HCT116 (cell line): ENCODE measurements at regions not wholly inside any gene's neighbourhood (a gene's known extent, or its start where the extent isn't known, plus 50 kb on each side); places are given as distances from the start of the nearest gene placed in this dataset.

Experiments
- ATAC-seq: fragments of 200-7000 bp; cut with Tn5 transposase; 2 replicates; pipeline ENCODE4 v1.9.1; 2020; ENCODE audit warnings: mild to moderate bottlenecking, moderate library complexity
- BruUV-seq: library from RNA; stranded (reverse); fragments of 400-500 nt; replicated peaks from 2 replicates; lab custom pipeline; 2021; lab: Mats Ljungman, UMichigan
- CTCF ChIA-PET: fragments of 300-600 bp; sonication (Branson Sonifier 250); formaldehyde crosslinking; loops from one replicate; lab custom pipeline; 2021; ENCODE audit warnings: antibody characterized with exemption; lab: Charles Lee
- POLR2A ChIA-PET: fragments of 300-600, 350-600 bp; sonication (Branson Sonifier 250); formaldehyde crosslinking; loops from one replicate; lab custom pipeline; 2021; ENCODE audit warnings: antibody characterized with exemption; lab: Charles Lee
- RAD21 ChIA-PET, 2 experiments: fragments of 300-600 bp; sonication (Branson Sonifier 250); formaldehyde crosslinking; loops; one replicate each; lab custom pipeline; 2023; ENCODE audit warnings: low total read pairs in 2 of 2; ENCODE audit not compliant: uncharacterized antibody in 2 of 2, unreplicated experiment in 2 of 2, low non-redundant PET in 1 of 2; lab: Charles Lee
- DNase-seq: peaks from one replicate; pipeline ENCODE4 v3.0.0-alpha.2; 2010; ENCODE audit warnings: low read depth, low spot score
- H2AFZ ChIP-seq: fragments of 200-600 bp; shearing (Covaris generic), sonication (generic); 2 replicates; pipeline ENCODE4 v1.6.1; 2017; ENCODE audit warnings: low read depth, mixed run types, mixed read lengths, antibody characterized with exemption, low read length; ENCODE audit not compliant: poor library complexity, severe bottlenecking
- H3K27ac ChIP-seq: 2 replicates; pipeline ENCODE4 v1.5.1; 2012; ENCODE audit warnings: low read depth, low read length
- H3K27me3 ChIP-seq: fragments of 200-600 bp; sonication (generic); 2 replicates; pipeline ENCODE4 v1.6.1; 2016; ENCODE audit warnings: mixed run types, low read length, mixed read lengths; ENCODE audit not compliant: insufficient read depth
- H3K36me3 ChIP-seq, 2 experiments: fragments of 200-500 bp in 1 of 2; fragments of 200-600 bp in 1 of 2; sonication (Bioruptor generic) in 1 of 2; sonication (generic) in 1 of 2; 2 replicates each; pipeline versions ENCODE4 v1.5.1 to v1.6.1; 2014 to 2016; ENCODE audit warnings: low read length in 2 of 2, inconsistent platforms in 1 of 2, mixed read lengths in 1 of 2, mixed run types in 1 of 2; ENCODE audit not compliant: insufficient read depth in 2 of 2, control insufficient read depth in 1 of 2
- H3K4me1 ChIP-seq, 2 experiments: fragments of 200-600 bp in 1 of 2; sonication (generic) in 1 of 2; 2 replicates each; pipeline versions ENCODE4 v1.5.1 to v1.6.1; 2012 to 2017; ENCODE audit warnings: low read length in 2 of 2, inconsistent platforms in 1 of 2, mild to moderate bottlenecking in 1 of 2, mixed read lengths in 1 of 2, mixed run types in 1 of 2, moderate library complexity in 1 of 2; ENCODE audit not compliant: insufficient read depth in 2 of 2, control insufficient read depth in 1 of 2
- H3K4me2 ChIP-seq: fragments of 200-600 bp; sonication (generic); 2 replicates; pipeline ENCODE4 v1.6.1; 2017; ENCODE audit warnings: mixed run types, low read length, mixed read lengths
- H3K4me3 ChIP-seq, 2 experiments: fragments of 200-600 bp in 1 of 2; sonication (generic) in 1 of 2; replicated peaks in 1 of 2; 2 replicates each; pipeline ENCODE4 v1.5.1; 2011 to 2016; ENCODE audit warnings: low read length in 2 of 2, control low read depth in 1 of 2, low read depth in 1 of 2, mild to moderate bottlenecking in 1 of 2, mixed read lengths in 1 of 2, mixed run types in 1 of 2
- H3K79me2 ChIP-seq: fragments of 200-600 bp; sonication (generic); 2 replicates; pipeline ENCODE4 v1.6.1; 2017; ENCODE audit warnings: mild to moderate bottlenecking, mixed run types, low read length, moderate library complexity, mixed read lengths; ENCODE audit not compliant: insufficient read depth
- H3K9ac ChIP-seq: fragments of 200-600 bp; sonication (generic); 2 replicates; pipeline ENCODE4 v1.6.1; 2016; ENCODE audit warnings: low read length, mixed read lengths
- H3K9me2 ChIP-seq: fragments of 200-600 bp; sonication (generic), shearing (Covaris generic); 2 replicates; pipeline ENCODE4 v1.6.1; 2017; ENCODE audit warnings: mixed run types, mild to moderate bottlenecking, moderate library complexity; ENCODE audit not compliant: insufficient read depth
- H3K9me3 ChIP-seq, 2 experiments: fragments of 200-500 bp in 1 of 2; fragments of 200-600 bp in 1 of 2; sonication (Bioruptor generic) in 1 of 2; sonication (generic) in 1 of 2; 2 replicates each; pipeline ENCODE4 v1.6.1; 2014 to 2017; ENCODE audit warnings: low read length in 2 of 2, mixed read lengths in 2 of 2, inconsistent platforms in 1 of 2, low read depth in 1 of 2, mild to moderate bottlenecking in 1 of 2, mixed run types in 1 of 2, moderate library complexity in 1 of 2; ENCODE audit not compliant: control insufficient read depth in 1 of 2, insufficient read depth in 1 of 2
- H4K20me1 ChIP-seq: fragments of 200-600 bp; sonication (generic), shearing (Covaris generic); 2 replicates; pipeline ENCODE4 v1.6.1; 2017; ENCODE audit warnings: mixed run types, mild to moderate bottlenecking, moderate library complexity; ENCODE audit not compliant: insufficient read depth
- CBX3 ChIP-seq: IDR thresholded peaks from 2 replicates; pipeline ENCODE4 v1.6.1; 2012; ENCODE audit warnings: low read depth
- EGR1 ChIP-seq: IDR thresholded peaks from 2 replicates; pipeline ENCODE4 v1.6.1; 2012; ENCODE audit warnings: low read depth
- EZH2 ChIP-seq: fragments of 200-600 bp; sonication (generic); IDR thresholded peaks from 2 replicates; pipeline ENCODE4 v1.6.1; 2017; ENCODE audit warnings: antibody characterized with exemption, mixed run types
- EZH2phosphoT487 ChIP-seq: fragments of 200-600 bp; IDR thresholded peaks from 2 replicates; pipeline ENCODE4 v1.6.1; 2018; ENCODE audit warnings: antibody characterized with exemption, borderline replicate concordance
- JUND ChIP-seq: IDR thresholded peaks from 2 replicates; pipeline ENCODE4 v1.6.1; 2012
- POLR2AphosphoS5 ChIP-seq: IDR thresholded peaks from 2 replicates; pipeline ENCODE4 v1.6.1; 2011; ENCODE audit warnings: mild to moderate bottlenecking, low read depth, low read length, moderate library complexity
- RAD21 ChIP-seq: IDR thresholded peaks from 2 replicates; pipeline ENCODE4 v1.6.1; 2012; ENCODE audit warnings: low read depth, mild to moderate bottlenecking
- SP1 ChIP-seq: IDR thresholded peaks from 2 replicates; pipeline ENCODE4 v1.6.1; 2012; ENCODE audit warnings: low read depth
- SRF ChIP-seq: IDR thresholded peaks from 2 replicates; pipeline ENCODE4 v1.6.1; 2012; ENCODE audit warnings: low read depth
- TCF7L2 ChIP-seq: IDR thresholded peaks from 2 replicates; pipeline ENCODE4 v1.7.0; 2011; ENCODE audit warnings: borderline replicate concordance, inconsistent platforms; ENCODE audit not compliant: insufficient read depth, insufficient read length; ENCODE audit errors: extremely low read depth
- YY1 ChIP-seq: IDR thresholded peaks from 2 replicates; pipeline ENCODE4 v1.6.1; 2011; ENCODE audit warnings: low read length, low read depth, moderate library complexity, mild to moderate bottlenecking; ENCODE audit not compliant: insufficient replicate concordance; ENCODE audit errors: extremely low read depth
- ZFX ChIP-seq: fragments of 450-650 bp; IDR thresholded peaks from 2 replicates; pipeline ENCODE4 v1.6.1; 2017
- ZNF274 ChIP-seq: fragments of 200-500 bp; sonication (Bioruptor generic); IDR thresholded peaks from 2 replicates; pipeline ENCODE4 v1.6.1; 2014; ENCODE audit warnings: mild to moderate bottlenecking, low read depth, low read length, inconsistent platforms
- intact Hi-C: fragments of 100-400 bp; cut with micrococcal nuclease; formaldehyde crosslinking; loops from 2 replicates; pipeline ENCODE4 v1.10.0; 2022
- TF ChIP-seq, protein P1 (sequence below): IDR thresholded peaks from 2 replicates; pipeline ENCODE4 v1.6.1; 2012
- TF ChIP-seq, protein P2 (sequence below): IDR thresholded peaks from 2 replicates; pipeline ENCODE4 v1.6.1; 2012
- TF ChIP-seq, protein P3 (sequence below): IDR thresholded peaks from 2 replicates; pipeline ENCODE4 v1.6.1; 2011; ENCODE audit warnings: mild to moderate bottlenecking, low read length, moderate library complexity; ENCODE audit not compliant: insufficient replicate concordance; ENCODE audit errors: extremely low read depth

DNA sequence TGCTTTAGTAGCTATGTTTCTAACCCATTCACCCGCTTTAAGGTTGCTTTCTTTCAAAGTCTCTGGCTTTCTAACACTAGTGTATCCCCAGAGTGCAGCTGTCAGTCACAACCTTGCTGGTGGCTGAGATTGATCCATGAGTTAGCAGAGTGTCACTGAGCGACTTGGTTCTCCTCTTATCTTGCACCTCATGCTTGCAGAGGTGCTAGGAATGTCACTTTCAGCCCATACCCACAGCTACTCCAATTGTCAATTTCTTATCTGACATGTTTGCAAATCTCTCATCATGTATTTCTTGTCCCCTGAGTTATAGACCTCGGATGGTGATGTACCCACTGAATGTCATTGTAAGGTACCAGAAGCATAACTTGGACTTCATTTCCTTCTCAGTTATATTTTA is 1110.2 kb downstream of the GALC start:
- POLR2A ChIA-PET: no interaction called here
- no peaks in the 10 kb centered on the region for H3K27me3 ChIP-seq

DNA sequence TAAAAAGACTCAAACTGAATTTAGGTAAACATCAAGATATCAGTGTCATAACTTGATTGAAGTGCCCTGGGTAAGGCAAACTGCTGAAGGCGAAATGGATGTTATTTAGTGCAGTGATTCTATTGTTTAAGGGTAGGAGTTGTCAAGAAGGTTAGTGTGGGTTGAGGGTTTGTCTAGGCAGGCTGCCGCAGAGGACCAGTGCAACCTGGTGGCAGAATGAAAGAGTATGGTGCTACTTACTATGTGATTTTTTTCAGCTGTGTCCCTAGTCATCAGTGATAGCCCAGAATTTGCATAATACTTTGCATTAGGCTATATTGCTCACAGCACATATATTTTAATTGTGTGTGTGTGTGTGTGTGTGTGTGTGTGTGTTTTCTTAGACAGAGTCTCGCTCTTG is 1127.0 kb downstream of the GALC start:
- no peaks in the 10 kb centered on the region for H3K9me2 ChIP-seq
- H3K9me3 ChIP-seq: no peaks in the 10 kb centered on the region; a peak in 2 of 4 replicates
- H3K4me1 ChIP-seq: no peaks in the 10 kb centered on the region
- H3K79me2 ChIP-seq: no peaks in the 10 kb centered on the region
- H4K20me1 ChIP-seq: no peaks in the 10 kb centered on the region
- POLR2A ChIA-PET: no interaction called here
- H3K9ac ChIP-seq: no peak overlapping the region
- H2AFZ ChIP-seq: no peak overlapping the region
- CTCF ChIA-PET: no interaction called here
- no peak overlapping the region for H3K27ac ChIP-seq
- H3K4me3 ChIP-seq: no peak overlapping the region
- no peaks in the 10 kb centered on the region for H3K27me3 ChIP-seq
- no peak for DNase-seq
- BruUV-seq: no TSS peak
- intact Hi-C loops: no loop called here
- RAD21 ChIA-PET: no interaction called here
- no peak for ATAC-seq
- no peaks in the 10 kb centered on the region for H3K36me3 ChIP-seq
- H3K4me2 ChIP-seq: no peak overlapping the region
- no peak for TF ChIP-seq EZH2phosphoT487
- no peak for TF ChIP-seq RAD21
- TF ChIP-seq, protein P1, sequence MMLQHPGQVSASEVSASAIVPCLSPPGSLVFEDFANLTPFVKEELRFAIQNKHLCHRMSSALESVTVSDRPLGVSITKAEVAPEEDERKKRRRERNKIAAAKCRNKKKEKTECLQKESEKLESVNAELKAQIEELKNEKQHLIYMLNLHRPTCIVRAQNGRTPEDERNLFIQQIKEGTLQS: no peak
- no peak for TF ChIP-seq SRF
- no peak for TF ChIP-seq TCF7L2
- no peak for TF ChIP-seq YY1
- TF ChIP-seq JUND: no peak
- TF ChIP-seq CBX3: no peak
- TF ChIP-seq SP1: no peak
- TF ChIP-seq EGR1: no peak
- no peak for TF ChIP-seq ZFX
- TF ChIP-seq, protein P2, sequence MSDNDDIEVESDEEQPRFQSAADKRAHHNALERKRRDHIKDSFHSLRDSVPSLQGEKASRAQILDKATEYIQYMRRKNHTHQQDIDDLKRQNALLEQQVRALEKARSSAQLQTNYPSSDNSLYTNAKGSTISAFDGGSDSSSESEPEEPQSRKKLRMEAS: no peak
- no peak for TF ChIP-seq ZNF274
- TF ChIP-seq POLR2AphosphoS5: no peak
- TF ChIP-seq EZH2: no peak
- TF ChIP-seq, protein P3, sequence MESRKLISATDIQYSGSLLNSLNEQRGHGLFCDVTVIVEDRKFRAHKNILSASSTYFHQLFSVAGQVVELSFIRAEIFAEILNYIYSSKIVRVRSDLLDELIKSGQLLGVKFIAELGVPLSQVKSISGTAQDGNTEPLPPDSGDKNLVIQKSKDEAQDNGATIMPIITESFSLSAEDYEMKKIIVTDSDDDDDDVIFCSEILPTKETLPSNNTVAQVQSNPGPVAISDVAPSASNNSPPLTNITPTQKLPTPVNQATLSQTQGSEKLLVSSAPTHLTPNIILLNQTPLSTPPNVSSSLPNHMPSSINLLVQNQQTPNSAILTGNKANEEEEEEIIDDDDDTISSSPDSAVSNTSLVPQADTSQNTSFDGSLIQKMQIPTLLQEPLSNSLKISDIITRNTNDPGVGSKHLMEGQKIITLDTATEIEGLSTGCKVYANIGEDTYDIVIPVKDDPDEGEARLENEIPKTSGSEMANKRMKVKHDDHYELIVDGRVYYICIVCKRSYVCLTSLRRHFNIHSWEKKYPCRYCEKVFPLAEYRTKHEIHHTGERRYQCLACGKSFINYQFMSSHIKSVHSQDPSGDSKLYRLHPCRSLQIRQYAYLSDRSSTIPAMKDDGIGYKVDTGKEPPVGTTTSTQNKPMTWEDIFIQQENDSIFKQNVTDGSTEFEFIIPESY: no peak

More for the DNA sequence above, 1110.2 kb downstream of the GALC start:
- Histone ChIP-seq H3K4me2 (no peak overlapping the region), H3K9me3 (peaks cover 7 to 26% of the 10 kb centered on the region in 2 experiments; a peak in 3 of 4 replicates), H3K9ac (no peak overlapping the region), H2AFZ (no peak overlapping the region), H3K36me3 (no peaks in the 10 kb centered on the region), H3K4me3 (no peak overlapping the region), H3K27ac (no peak overlapping the region), H3K9me2 (no peaks in the 10 kb centered on the region), H4K20me1 (no peaks in the 10 kb centered on the region), H3K4me1 (no peaks in the 10 kb centered on the region), H3K79me2 (no peaks in the 10 kb centered on the region)
- intact Hi-C loops: no loop called here
- RAD21 ChIA-PET: no interaction called here
- DNase-seq: no peak
- ATAC-seq: no peak
- TF ChIP-seq ZNF274: no peak
- TF ChIP-seq, protein P1: no peak
- no peak for TF ChIP-seq EGR1
- CTCF ChIA-PET: no interaction called here
- BruUV-seq: no TSS peak
